VCaP (cell line): ENCODE measurements at regions not wholly inside any gene's neighbourhood (a gene's known extent, or its start where the extent isn't known, plus 50 kb on each side); places are given as distances from the start of the nearest gene placed in this dataset.
"Not testable (repeated sequence)": the region's sequence is repeated elsewhere in the genome, so short reads cannot be mapped to it uniquely, and the experiment has no call there.

Source experiments
- H3K27ac ChIP-seq: fragments of 450-650 bp; 2 replicates; pipeline ENCODE4 v1.5.1; 2017
- CTCF ChIP-seq: fragments of 450-650 bp; conservative IDR thresholded peaks from 2 replicates; pipeline ENCODE4 v1.5.1; 2017; ENCODE audit warnings: mild to moderate bottlenecking, moderate library complexity

DNA sequence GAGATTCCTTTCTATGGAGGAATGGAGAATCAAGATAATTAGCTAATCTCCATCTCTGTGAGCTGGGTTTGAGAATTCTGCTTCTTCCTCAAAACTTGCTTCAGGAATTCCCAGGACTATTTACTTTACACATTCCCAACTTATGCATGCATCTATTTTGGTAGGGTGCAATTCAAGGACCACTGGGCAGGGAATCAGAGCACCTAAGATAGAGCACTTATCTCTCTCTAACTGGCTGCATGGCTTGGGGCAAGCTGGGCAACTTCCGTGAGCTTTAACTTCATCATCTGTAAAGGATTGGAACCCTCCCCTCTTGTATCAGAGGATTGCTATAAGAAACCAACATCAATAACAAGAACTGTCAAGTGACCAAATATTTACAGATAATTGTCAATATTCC lies 160.2 kb downstream of the PDCD6IP start:
- TF ChIP-seq CTCF, result no peak
- no peak overlapping the region for H3K27ac ChIP-seq

GRCh38 chr3:33962396-33962795 lies 164.0 kb downstream of the PDCD6IP start:
- H3K27ac ChIP-seq, result no peak overlapping the region
- no peak for TF ChIP-seq CTCF

- not testable (repeated sequence) for H3K27ac ChIP-seq
Measured at GRCh38 chr3:33970180-33970579, 171.8 kb downstream of the PDCD6IP start.

- TF ChIP-seq CTCF, result no peak
Measured at GRCh38 chr3:33971055-33971454, 172.6 kb downstream of the PDCD6IP start.

DNA sequence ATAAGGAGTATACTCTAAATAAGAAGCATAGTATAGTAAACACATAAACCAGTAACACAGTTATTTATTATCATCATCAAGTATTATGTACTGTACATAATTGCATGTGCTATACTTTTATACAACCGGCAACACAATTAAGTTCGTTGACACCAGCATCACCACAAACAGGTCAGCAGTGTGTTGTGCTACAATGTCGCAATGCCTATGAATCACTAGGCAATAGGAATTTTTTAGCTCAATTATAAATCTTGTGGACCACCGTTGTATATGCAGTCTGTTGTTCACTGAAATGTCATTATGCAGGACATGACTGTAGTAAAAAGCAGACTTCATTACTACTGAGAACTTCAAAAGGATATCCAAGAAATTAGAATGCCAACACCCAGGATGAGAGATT lies 177.0 kb downstream of the PDCD6IP start:
- TF ChIP-seq CTCF, result no peak
- no peak overlapping the region for H3K27ac ChIP-seq

More at GRCh38 chr3:33971055-33971454, 172.6 kb downstream of the PDCD6IP start:
- H3K27ac ChIP-seq, result no peak overlapping the region

GRCh38 chr3:33977227-33977626 lies 178.8 kb downstream of the PDCD6IP start:
- H3K27ac ChIP-seq, result no peak overlapping the region
- no peak for TF ChIP-seq CTCF

- no peak overlapping the region for H3K27ac ChIP-seq
- peak; percentile 92 for TF ChIP-seq CTCF
Measured at GRCh38 chr3:33980252-33980651, 181.8 kb downstream of the PDCD6IP start.

GRCh38 chr3:33982269-33982798 lies 183.9 kb downstream of the PDCD6IP start:
- H3K27ac ChIP-seq, result no peak overlapping the region
- TF ChIP-seq CTCF, result no peak

DNA sequence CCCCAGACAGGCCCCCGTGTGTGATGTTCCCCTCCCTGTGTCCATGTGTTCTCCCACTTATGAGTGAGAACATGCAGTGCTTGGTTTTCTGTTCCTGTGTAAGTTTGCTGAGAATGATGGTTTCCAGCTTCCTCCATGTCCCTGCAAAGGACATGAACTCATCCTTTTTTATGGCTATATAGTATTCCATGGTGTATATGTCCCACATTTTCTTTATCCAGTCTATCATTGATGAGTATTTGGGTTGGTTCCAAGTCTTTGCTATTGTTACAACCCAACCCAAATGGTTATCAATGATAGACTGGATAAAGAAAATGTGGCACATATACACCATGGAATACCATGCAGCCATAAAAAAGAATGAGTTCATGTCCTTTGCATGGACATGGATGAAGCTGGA lies 184.5 kb downstream of the PDCD6IP start:
- not testable (repeated sequence) for H3K27ac ChIP-seq
